ENCODE measurements at regions not wholly inside any gene's neighbourhood (a gene's known extent, or its start where the extent isn't known, plus 50 kb on each side); places are given as distances from the start of the nearest gene placed in this dataset.

- H3K9ac ChIP-seq (ENCODE audit: insufficient read depth in 1 of 2, low read depth in 2 of 2, low read length in 2 of 2), result no peak overlapping the region
- no peaks in the 10 kb centered on the region for H3K4me1 ChIP-seq (replicated peaks in 1 of 2; ENCODE audit: control insufficient read depth in 2 of 2, insufficient read depth in 2 of 2, low read length in 2 of 2)
- no peaks in the 10 kb centered on the region for H3K27me3 ChIP-seq (ENCODE audit: control insufficient read depth in 2 of 2, insufficient read depth in 2 of 2, low read length in 2 of 2)
- no peaks in the 10 kb centered on the region for H4K20me1 ChIP-seq (replicated peaks; ENCODE audit: control insufficient read depth, insufficient read depth, low read length)
- in situ Hi-C loops (cut with MboI) (no loop called here), intact Hi-C loops (cut with micrococcal nuclease) (no loop called here)
- TF ChIP-seq FOSL1 (tag; conservative IDR thresholded peaks at IDR 0.05) (no peak), ZNF134 (CRISPR knock-in tag; conservative IDR thresholded peaks at IDR 0.05) (no peak), LCOR (CRISPR knock-in tag; IDR thresholded peaks at IDR 0.05) (no peak), ETV6 (IDR thresholded peaks at IDR 0.05; ENCODE audit: borderline replicate concordance in 1 of 2, low read depth in 2 of 2, low read length in 1 of 2) (no peak), ETV6 (CRISPR knock-in tag; IDR thresholded peaks at IDR 0.05; ENCODE audit: borderline replicate concordance) (no peak)
- no peak for FAIRE-seq
- no peak overlapping the region for H3K4me3 ChIP-seq
- no peaks in the 10 kb centered on the region for H3K79me2 ChIP-seq (ENCODE audit: control insufficient read depth, insufficient read depth, low read length)
- H3K27ac ChIP-seq (ENCODE audit: extremely low read depth, low read depth, low read length), result no peak overlapping the region
- H3K9me3 ChIP-seq (replicated peaks; ENCODE audit: control insufficient read depth, insufficient read depth, low read depth, low read length), result no peaks in the 10 kb centered on the region
- H3K4me2 ChIP-seq (ENCODE audit: insufficient read depth, low read length), result no peak overlapping the region
- ChIA-PET POLR2A (no interaction called here), CTCF (ENCODE audit: low intra/inter-chr PET ratio) (no interaction called here)
- WGBS (ENCODE audit: insufficient coverage, low coverage, missing lambda C conversion rate), result 2% methylated on average over 5 of the region's 5 CpGs
- H2AFZ ChIP-seq (ENCODE audit: low read depth, low read length), result no peak overlapping the region
- BruUV-seq (replicated peaks), result no TSS peak
- H3K36me3 ChIP-seq (ENCODE audit: control insufficient read depth, insufficient read depth, low read length), result no peaks in the 10 kb centered on the region
- ATAC-seq, result no peak
- H3K9me1 ChIP-seq (ENCODE audit: control insufficient read depth, insufficient read depth, low read length), result no peaks in the 10 kb centered on the region
- no peak for DNase-seq (ENCODE audit: extremely low read depth in 1 of 4, low spot score in 3 of 4)
Measured at GRCh38 chr18:6493194-6493593, 78.5 kb upstream of the L3MBTL4 start.

- Histone ChIP-seq H3K4me3 (no peak overlapping the region), H3K4me1 (replicated peaks in 1 of 2; ENCODE audit: control insufficient read depth in 2 of 2, insufficient read depth in 2 of 2, low read length in 2 of 2) (no peaks in the 10 kb centered on the region), H3K4me2 (ENCODE audit: insufficient read depth, low read length) (no peak overlapping the region), H3K9ac (ENCODE audit: insufficient read depth in 1 of 2, low read depth in 2 of 2, low read length in 2 of 2) (no peak overlapping the region), H3K9me1 (ENCODE audit: control insufficient read depth, insufficient read depth, low read length) (no peaks in the 10 kb centered on the region), H3K27ac (ENCODE audit: extremely low read depth, low read depth, low read length) (no peak overlapping the region), H4K20me1 (replicated peaks; ENCODE audit: control insufficient read depth, insufficient read depth, low read length) (no peaks in the 10 kb centered on the region), H3K9me3 (replicated peaks; ENCODE audit: control insufficient read depth, insufficient read depth, low read depth, low read length) (no peaks in the 10 kb centered on the region), H3K27me3 (ENCODE audit: control insufficient read depth in 2 of 2, insufficient read depth in 2 of 2, low read length in 2 of 2) (no peaks in the 10 kb centered on the region), H2AFZ (ENCODE audit: low read depth, low read length) (no peak overlapping the region), H3K79me2 (ENCODE audit: control insufficient read depth, insufficient read depth, low read length) (no peaks in the 10 kb centered on the region), H3K36me3 (ENCODE audit: control insufficient read depth, insufficient read depth, low read length) (no peaks in the 10 kb centered on the region)
- ChIA-PET CTCF (ENCODE audit: low intra/inter-chr PET ratio) (no interaction called here), POLR2A (no interaction called here)
- 2% methylated on average over 5 of the region's 5 CpGs for WGBS (ENCODE audit: insufficient coverage, low coverage, missing lambda C conversion rate)
- intact Hi-C loops (cut with micrococcal nuclease), result no loop called here
- BruUV-seq (replicated peaks), result no TSS peak
- DNase-seq (ENCODE audit: extremely low read depth in 1 of 4, low spot score in 3 of 4) (no peak), ATAC-seq (no peak), FAIRE-seq (no peak)
- in situ Hi-C loops (cut with MboI), result no loop called here
- TF ChIP-seq BHLHE40 (IDR thresholded peaks at IDR 0.05; ENCODE audit: low read length), result no peak
- no peak for TF ChIP-seq ETS2 (tag; IDR thresholded peaks at IDR 0.05; ENCODE audit: borderline replicate concordance, poor library complexity, severe bottlenecking)
- TF ChIP-seq ZBTB43 (CRISPR knock-in tag; IDR thresholded peaks at IDR 0.05), result no peak
- TF ChIP-seq PHF20 (IDR thresholded peaks at IDR 0.05; ENCODE audit: partially characterized antibody), result no peak
- TF ChIP-seq CREB1 (IDR thresholded peaks at IDR 0.05), result no peak
- TF ChIP-seq CREB1 (CRISPR knock-in tag; IDR thresholded peaks at IDR 0.05), result no peak
- TF ChIP-seq, protein P1, sequence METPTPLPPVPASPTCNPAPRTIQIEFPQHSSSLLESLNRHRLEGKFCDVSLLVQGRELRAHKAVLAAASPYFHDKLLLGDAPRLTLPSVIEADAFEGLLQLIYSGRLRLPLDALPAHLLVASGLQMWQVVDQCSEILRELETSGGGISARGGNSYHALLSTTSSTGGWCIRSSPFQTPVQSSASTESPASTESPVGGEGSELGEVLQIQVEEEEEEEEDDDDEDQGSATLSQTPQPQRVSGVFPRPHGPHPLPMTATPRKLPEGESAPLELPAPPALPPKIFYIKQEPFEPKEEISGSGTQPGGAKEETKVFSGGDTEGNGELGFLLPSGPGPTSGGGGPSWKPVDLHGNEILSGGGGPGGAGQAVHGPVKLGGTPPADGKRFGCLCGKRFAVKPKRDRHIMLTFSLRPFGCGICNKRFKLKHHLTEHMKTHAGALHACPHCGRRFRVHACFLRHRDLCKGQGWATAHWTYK (CRISPR knock-in tag; IDR thresholded peaks at IDR 0.05), result no peak
- no peak for TF ChIP-seq STAT5A (IDR thresholded peaks at IDR 0.05; ENCODE audit: borderline replicate concordance, low read length)
- TF ChIP-seq GATAD2B (IDR thresholded peaks at IDR 0.05; ENCODE audit: borderline replicate concordance), result no peak
Measured at GRCh38 chr18:6495536-6495935, 80.8 kb upstream of the L3MBTL4 start.
